Activated T-helper 2 cell treated with anti-CD3 and anti-CD28 coated beads, Interferon-gamma antibody, Interleukin-2, Interleukin-4, amounts not matched to agents 10 μg/mL and 5 μg/mL and 100 μg/mL, durations not matched to agents 14 hours and 24 hours and 36 hours (primary cell): ENCODE measurements at regions not wholly inside any gene's neighbourhood (a gene's known extent, or its start where the extent isn't known, plus 50 kb on each side); places are given as distances from the start of the nearest gene placed in this dataset.
A peak's percentile ranks its signal among the peaks of the same experiment; 100 is the strongest.

Experiments
- DNase-seq: peaks from one replicate; pipeline ENCODE4 v3.0.0; 2021; ENCODE audit warnings: low spot score
- H3K27ac Mint-ChIP-seq: one replicate; pipeline ENCODE4 v1.8.0; 2021; ENCODE audit warnings: mixed read lengths
- H3K27me3 Mint-ChIP-seq: one replicate; pipeline ENCODE4 v1.8.0; 2021; ENCODE audit warnings: low read depth, mixed read lengths
- H3K36me3 Mint-ChIP-seq: one replicate; pipeline ENCODE4 v1.8.0; 2021; ENCODE audit warnings: low read depth, mixed read lengths
- H3K4me1 Mint-ChIP-seq: one replicate; pipeline ENCODE4 v1.8.0; 2021; ENCODE audit warnings: low read depth, mixed read lengths
- H3K4me3 Mint-ChIP-seq: one replicate; pipeline ENCODE4 v1.8.0; 2021; ENCODE audit warnings: low read depth, mild to moderate bottlenecking, moderate library complexity, mixed read lengths
- H3K9me3 Mint-ChIP-seq: one replicate; pipeline ENCODE4 v1.8.0; 2021; ENCODE audit warnings: mixed read lengths
- intact Hi-C: fragments of 100-400 bp; cut with micrococcal nuclease; formaldehyde crosslinking; loops from one replicate; pipeline ENCODE4 v1.15.1; 2023

DNA sequence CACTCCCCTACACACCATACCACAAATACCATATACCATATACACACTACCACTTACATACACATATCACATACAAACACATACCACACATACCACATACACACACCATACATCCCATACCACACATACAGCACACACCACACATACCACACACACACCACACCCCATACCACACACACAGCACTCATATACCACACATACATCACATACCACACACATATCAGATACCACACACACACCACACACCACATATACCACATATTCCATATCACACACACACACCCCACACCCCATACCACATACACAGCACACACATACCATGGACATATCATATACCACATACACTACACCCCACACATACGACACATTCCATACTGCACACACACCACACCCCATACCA lies 276.6 kb downstream of the GADD45G start:
- H3K9me3 Mint-ChIP-seq = no peaks in the 10 kb centered on the region
- intact Hi-C loops = no loop called here
- no peaks in the 10 kb centered on the region for H3K4me1 Mint-ChIP-seq
- no peak overlapping the region for H3K4me3 Mint-ChIP-seq
- no peak overlapping the region for H3K27ac Mint-ChIP-seq
- no peaks in the 10 kb centered on the region for H3K36me3 Mint-ChIP-seq
- no peak for DNase-seq
- H3K27me3 Mint-ChIP-seq = no peaks in the 10 kb centered on the region

DNA sequence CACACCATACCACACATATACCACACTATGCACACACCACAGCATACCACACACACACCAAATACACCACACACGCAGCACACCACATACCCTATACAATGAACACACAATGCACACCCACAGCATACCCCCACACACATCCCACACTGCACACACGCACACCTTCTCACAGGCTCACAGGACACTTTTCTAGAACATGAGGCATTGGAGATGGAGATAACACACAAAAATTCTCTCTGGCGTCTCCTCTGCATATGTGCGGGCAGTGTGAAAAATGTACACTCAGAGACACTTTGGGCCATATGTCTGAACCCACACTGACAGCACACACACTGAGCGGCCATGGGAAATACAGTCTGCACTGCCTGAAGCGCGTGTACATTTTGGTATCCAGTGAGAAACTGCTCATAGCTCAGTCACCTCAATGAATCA lies 278.1 kb downstream of the GADD45G start:
- Mint-ChIP-seq H3K9me3 (no peaks in the 10 kb centered on the region), H3K4me3 (no peak overlapping the region), H3K27me3 (peaks cover 6% of the 10 kb centered on the region), H3K4me1 (no peaks in the 10 kb centered on the region), H3K36me3 (no peaks in the 10 kb centered on the region), H3K27ac (no peak overlapping the region)
- no peak for DNase-seq
- intact Hi-C loops = no loop called here

DNA sequence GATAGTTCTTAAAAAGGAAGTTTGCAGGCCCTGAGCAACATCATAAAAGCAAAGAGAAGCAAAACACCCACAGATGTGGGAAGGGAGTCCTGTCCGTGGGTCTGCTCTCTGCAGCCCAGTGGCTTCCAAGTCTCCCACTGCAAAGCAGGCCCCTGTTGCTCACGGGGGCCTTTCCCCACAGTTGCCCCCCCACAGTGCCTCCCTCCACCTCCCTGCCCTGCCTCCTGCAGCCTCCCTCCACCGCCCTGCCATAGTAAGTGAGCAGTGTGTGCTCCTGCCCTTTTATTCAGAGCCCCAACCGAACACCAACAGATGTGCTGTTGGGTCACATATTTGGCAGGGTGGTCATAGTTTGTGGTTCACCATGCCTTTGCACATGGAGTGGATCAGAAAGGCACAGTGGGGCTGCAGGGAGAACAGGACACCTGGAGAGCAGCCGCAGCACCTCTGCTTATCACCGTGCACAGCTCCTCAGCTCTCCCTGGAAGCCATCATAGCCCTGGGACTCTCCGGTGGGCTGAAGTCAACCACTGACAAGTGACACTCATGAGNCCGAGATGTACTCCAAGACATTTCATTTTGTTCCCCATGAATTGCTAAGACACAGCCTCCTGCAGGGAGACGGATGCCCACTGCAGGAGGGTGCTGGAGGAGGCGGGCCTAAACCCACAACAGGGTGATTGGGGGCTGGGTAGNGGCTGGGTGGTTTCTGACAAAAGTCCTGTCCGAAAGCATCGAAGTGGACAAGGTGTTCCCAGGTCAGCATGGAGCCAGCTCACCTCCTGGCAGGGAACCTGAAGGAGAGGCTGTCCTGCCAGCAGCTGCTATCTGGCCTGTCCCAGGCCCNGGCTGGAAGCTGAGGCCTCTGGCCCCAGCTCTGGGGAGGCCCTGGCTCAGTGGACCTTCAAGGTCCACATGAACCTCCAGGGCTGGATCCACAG lies 278.9 kb downstream of the GADD45G start:
- H3K4me3 Mint-ChIP-seq = no peak overlapping the region
- no peak for DNase-seq
- intact Hi-C loops = no loop called here
- no peak overlapping the region for H3K27ac Mint-ChIP-seq
- H3K36me3 Mint-ChIP-seq = no peaks in the 10 kb centered on the region
- peaks cover 6% of the 10 kb centered on the region for H3K27me3 Mint-ChIP-seq
- H3K4me1 Mint-ChIP-seq = no peaks in the 10 kb centered on the region
- H3K9me3 Mint-ChIP-seq = no peaks in the 10 kb centered on the region

DNA sequence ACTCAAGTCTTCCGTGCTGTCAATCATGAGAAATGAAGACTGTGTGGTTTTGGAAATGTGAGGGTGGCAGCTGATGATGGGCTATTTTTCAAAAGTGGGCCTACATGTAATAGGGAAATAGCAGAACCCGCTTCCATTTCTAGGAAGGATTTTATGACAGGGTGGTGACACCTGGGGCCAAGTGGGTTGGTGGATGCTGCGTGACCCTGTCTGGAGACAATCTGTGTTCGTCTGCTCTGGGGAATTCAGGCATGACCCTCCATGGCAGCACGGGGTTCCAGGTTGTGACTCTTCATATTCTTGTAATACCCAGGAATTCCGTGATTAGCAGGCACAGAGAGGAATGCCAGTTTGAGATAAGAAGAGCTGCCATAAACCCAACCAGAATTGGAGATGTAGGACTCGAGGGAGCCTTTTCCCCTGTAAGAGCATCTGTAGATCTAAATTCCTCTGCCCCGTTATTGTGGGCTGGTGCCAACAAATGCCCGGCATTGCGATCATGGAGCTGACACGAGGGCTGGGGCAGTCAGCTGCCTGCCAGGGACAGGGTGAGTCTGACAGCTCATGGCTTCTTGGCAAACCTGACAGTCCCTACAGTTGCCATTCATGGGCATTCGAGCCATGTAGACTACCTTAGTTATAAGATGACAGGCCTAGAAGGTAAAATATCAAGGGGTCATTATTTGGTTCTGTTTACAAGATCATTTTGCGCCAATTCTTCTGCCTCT lies 279.7 kb downstream of the GADD45G start:
- H3K4me3 Mint-ChIP-seq = no peak overlapping the region
- peaks cover 8% of the 10 kb centered on the region for H3K27me3 Mint-ChIP-seq
- no peaks in the 10 kb centered on the region for H3K36me3 Mint-ChIP-seq
- intact Hi-C loops = no loop called here
- H3K27ac Mint-ChIP-seq = no peak overlapping the region
- H3K9me3 Mint-ChIP-seq = no peaks in the 10 kb centered on the region
- H3K4me1 Mint-ChIP-seq = no peaks in the 10 kb centered on the region
- no peak for DNase-seq

DNA sequence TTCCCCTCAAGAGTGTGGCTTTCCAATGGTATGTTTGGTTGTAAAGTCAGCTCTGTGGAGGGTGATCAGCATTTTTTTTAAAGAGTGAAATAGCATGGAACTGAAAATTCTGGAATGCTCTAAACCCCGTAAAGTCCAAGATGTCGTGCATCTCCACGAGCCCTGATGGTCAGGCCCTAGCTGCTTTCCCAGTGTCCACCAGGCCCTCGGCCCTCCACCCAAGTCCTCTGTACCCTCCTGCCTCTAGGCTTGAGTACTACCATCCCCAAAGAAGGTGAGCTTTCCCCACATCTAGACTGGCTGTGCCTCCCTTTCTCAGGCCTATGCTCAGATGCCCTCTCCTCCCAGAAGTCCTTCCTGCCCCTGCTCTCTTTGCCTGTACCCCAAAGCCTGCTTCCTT lies 280.3 kb downstream of the GADD45G start:
- H3K27me3 Mint-ChIP-seq = peaks cover 8% of the 10 kb centered on the region
- no peak overlapping the region for H3K27ac Mint-ChIP-seq
- no peak for DNase-seq
- no peaks in the 10 kb centered on the region for H3K36me3 Mint-ChIP-seq
- intact Hi-C loops = no loop called here
- H3K4me1 Mint-ChIP-seq = no peaks in the 10 kb centered on the region
- no peaks in the 10 kb centered on the region for H3K9me3 Mint-ChIP-seq
- H3K4me3 Mint-ChIP-seq = no peak overlapping the region

DNA sequence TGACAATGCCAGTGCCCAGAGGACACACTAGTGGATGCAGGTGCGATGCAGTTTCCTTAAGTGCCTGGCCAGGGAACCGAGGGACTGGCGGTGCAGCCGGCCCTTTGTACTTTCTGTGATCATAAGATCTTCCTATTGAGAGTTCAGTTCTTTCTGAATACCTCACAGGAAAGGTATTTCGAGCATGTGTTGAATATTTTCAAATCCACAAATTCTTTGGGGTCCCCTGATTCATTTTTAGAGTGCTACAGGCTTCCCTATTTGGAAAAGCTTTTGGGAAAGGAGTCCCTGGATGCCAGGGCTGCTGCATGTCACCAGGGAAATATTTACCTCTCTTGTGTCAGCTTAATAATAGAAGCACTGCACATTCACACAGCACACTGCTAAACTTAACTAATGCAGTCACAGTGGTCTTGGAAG lies 281.5 kb downstream of the GADD45G start:
- H3K27me3 Mint-ChIP-seq = peaks cover 8% of the 10 kb centered on the region
- no peaks in the 10 kb centered on the region for H3K9me3 Mint-ChIP-seq
- no peak overlapping the region for H3K4me3 Mint-ChIP-seq
- H3K27ac Mint-ChIP-seq = no peak overlapping the region
- no peaks in the 10 kb centered on the region for H3K4me1 Mint-ChIP-seq
- no peaks in the 10 kb centered on the region for H3K36me3 Mint-ChIP-seq
- peak; percentile 5 for DNase-seq
- intact Hi-C loops = no loop called here

DNA sequence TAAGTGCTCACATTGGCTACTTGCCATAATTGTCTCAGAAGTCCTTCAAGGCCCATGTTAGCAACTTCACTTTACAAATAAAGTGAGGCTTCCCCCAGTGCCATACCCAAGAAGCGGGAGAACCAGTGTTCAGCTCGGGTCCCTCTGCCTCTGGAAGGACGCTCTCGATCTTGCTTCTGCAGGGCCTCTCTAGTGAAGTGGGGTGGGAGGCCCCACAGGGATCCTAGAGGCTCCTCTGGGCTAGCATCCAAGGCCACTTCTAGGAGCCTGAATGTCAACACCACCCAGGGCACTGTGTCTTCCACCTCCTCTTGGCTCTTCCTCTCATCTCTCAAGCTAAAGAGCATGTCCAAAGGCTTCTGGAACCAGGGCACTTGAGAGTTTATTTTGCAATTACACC lies 282.5 kb downstream of the GADD45G start:
- DNase-seq = no peak

DNA sequence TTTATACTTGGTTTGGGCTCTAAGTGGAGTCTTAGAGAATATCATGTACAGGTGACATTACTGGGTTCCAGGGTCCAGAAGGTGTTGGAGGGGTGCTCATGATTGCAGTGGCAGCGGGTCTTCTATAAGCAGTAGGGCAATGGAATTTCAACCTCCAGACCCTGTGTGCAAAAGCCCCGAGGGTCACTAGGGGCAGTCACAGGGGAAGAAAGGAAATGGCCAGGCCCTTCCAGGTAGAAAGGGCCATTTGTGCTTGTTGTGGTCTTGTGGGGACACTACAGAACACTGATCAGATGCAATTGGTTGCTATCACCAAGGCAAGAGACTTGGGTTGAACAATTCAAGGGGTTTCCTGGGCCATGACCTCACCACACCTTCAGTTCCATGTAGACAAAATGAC lies 283.4 kb downstream of the GADD45G start:
- H3K4me1 Mint-ChIP-seq = no peaks in the 10 kb centered on the region
- H3K9me3 Mint-ChIP-seq = no peaks in the 10 kb centered on the region
- DNase-seq = no peak
- no peak overlapping the region for H3K27ac Mint-ChIP-seq
- H3K4me3 Mint-ChIP-seq = no peak overlapping the region
- intact Hi-C loops = no loop called here
- peaks cover 10% of the 10 kb centered on the region for H3K27me3 Mint-ChIP-seq
- no peaks in the 10 kb centered on the region for H3K36me3 Mint-ChIP-seq

More for the DNA sequence above, 282.5 kb downstream of the GADD45G start:
- H3K4me1 Mint-ChIP-seq = no peaks in the 10 kb centered on the region
- peaks cover 10% of the 10 kb centered on the region for H3K27me3 Mint-ChIP-seq
- H3K9me3 Mint-ChIP-seq = no peaks in the 10 kb centered on the region
- intact Hi-C loops = no loop called here
- H3K4me3 Mint-ChIP-seq = no peak overlapping the region
- H3K27ac Mint-ChIP-seq = no peak overlapping the region
- no peaks in the 10 kb centered on the region for H3K36me3 Mint-ChIP-seq

DNA sequence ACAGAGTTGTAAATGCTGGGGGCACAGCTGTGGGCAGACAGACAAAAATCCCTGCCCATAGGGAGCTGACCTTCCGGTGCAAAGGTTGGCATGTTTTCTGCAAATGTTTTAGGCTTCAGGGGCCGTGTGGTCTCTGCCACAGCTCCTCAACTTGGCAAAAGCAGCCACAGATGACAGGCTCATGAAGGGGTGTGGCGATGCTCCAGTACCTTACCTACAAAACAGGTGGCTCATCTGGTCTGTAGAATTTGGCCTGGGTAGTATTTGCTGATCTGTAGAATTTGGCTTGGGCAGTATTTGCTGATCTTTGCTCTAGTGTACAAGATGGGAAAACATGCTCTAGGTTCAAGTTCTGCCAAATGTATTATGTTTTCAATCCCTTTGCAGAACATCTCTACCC lies 283.9 kb downstream of the GADD45G start:
- no peak overlapping the region for H3K4me3 Mint-ChIP-seq
- H3K9me3 Mint-ChIP-seq = no peaks in the 10 kb centered on the region
- no peak for DNase-seq
- no peaks in the 10 kb centered on the region for H3K36me3 Mint-ChIP-seq
- peaks cover 10% of the 10 kb centered on the region for H3K27me3 Mint-ChIP-seq
- no peak overlapping the region for H3K27ac Mint-ChIP-seq
- H3K4me1 Mint-ChIP-seq = no peaks in the 10 kb centered on the region
- intact Hi-C loops = no loop called here

DNA sequence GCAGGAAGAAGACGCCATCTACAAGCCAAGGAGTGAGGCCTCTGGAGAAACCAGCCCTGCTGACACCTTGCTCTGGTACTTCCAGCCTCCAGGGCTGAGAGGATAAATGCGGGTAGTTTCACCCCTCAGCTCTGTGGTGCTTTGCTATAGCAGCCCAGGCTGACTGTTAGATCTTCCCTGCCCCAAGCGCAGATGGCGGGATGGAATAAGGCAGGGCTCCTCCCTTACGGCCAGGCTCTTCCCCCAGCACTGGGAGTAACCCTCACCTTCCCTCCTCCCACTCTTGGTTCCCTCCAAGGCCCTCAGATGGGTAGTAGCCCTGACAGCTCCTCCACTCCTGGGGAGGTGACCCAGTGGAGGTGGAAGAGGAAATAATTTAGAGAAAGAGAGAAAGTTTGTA lies 285.1 kb downstream of the GADD45G start:
- H3K9me3 Mint-ChIP-seq = no peaks in the 10 kb centered on the region
- no peak overlapping the region for H3K4me3 Mint-ChIP-seq

DNA sequence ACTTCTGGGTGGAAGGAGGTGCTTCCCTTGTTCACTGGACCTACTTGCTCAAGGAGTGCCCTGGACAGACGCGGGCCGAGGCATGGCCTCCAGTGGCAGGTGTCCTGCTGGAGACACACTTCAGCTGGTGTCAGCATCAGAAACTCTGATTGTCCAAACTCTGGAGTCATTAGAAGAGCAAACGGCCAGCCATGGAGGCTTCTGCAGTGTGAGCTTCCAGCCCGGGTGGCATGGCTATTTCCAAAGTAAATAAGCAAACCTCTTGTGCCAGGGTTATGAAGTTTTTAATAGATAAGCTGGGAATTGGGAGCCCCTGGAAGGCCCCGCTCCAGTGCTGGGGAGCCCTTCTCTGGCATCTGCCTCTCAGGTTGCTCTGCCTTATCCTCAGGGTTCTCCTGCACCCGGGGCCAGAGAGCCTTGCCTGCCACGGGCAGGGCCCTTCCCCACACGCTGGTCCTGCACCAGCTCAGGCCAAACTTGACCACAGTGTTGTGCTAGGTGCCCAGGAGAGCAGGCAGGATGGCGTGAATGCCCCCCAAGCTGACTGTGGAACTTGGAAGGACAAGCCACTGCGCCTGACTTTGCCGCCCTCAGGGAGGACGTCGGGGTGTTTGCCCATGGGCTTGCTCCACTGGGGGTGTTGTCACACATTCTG lies 285.6 kb downstream of the GADD45G start:
- Mint-ChIP-seq H3K4me1 (no peaks in the 10 kb centered on the region), H3K27me3 (peaks cover 22% of the 10 kb centered on the region), H3K9me3 (no peaks in the 10 kb centered on the region), H3K4me3 (no peak overlapping the region), H3K36me3 (no peaks in the 10 kb centered on the region), H3K27ac (no peak overlapping the region)
- intact Hi-C loops = no loop called here
- DNase-seq = no peak

More for the DNA sequence above, 285.1 kb downstream of the GADD45G start:
- peaks cover 19% of the 10 kb centered on the region for H3K27me3 Mint-ChIP-seq
- no peaks in the 10 kb centered on the region for H3K36me3 Mint-ChIP-seq
- intact Hi-C loops = no loop called here
- H3K27ac Mint-ChIP-seq = no peak overlapping the region
- no peaks in the 10 kb centered on the region for H3K4me1 Mint-ChIP-seq
- no peak for DNase-seq

DNA sequence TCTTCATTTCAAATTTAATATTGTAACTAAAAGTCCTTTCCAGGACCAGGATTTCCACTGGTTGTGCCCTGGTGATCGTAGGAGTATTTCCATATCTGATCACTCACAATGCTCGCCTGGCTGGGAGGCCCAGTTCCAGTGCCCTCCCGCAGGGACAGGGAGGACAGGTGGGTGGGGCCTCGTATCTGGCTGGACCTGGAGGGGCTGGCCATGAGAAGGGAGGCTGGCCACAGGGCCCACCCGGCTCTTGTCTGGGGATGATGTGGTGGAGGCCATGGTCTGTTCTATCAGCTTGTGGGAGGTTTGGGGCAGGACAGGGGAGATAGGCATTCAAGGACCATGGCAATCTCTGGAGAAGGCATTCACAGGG lies 286.4 kb downstream of the GADD45G start:
- Mint-ChIP-seq H3K27ac (no peak overlapping the region), H3K27me3 (peaks cover 29% of the 10 kb centered on the region), H3K4me3 (no peak overlapping the region), H3K4me1 (no peaks in the 10 kb centered on the region), H3K36me3 (no peaks in the 10 kb centered on the region), H3K9me3 (no peaks in the 10 kb centered on the region)
- DNase-seq = peak; percentile 4
- intact Hi-C loops = no loop called here
